HCT116 (cell line): ENCODE measurements at regions not wholly inside any gene's neighbourhood (a gene's known extent, or its start where the extent isn't known, plus 50 kb on each side); places are given as distances from the start of the nearest gene placed in this dataset.

Experiments used
- CBX3 ChIP-seq: IDR thresholded peaks from 2 replicates; pipeline ENCODE4 v1.6.1; 2012; ENCODE audit warnings: low read depth
- EGR1 ChIP-seq: IDR thresholded peaks from 2 replicates; pipeline ENCODE4 v1.6.1; 2012; ENCODE audit warnings: low read depth
- ELF1 ChIP-seq: IDR thresholded peaks from 2 replicates; pipeline ENCODE4 v1.6.1; 2012; ENCODE audit warnings: low read depth, borderline replicate concordance
- EZH2 ChIP-seq: fragments of 200-600 bp; sonication (generic); IDR thresholded peaks from 2 replicates; pipeline ENCODE4 v1.6.1; 2017; ENCODE audit warnings: antibody characterized with exemption, mixed run types
- JUND ChIP-seq: IDR thresholded peaks from 2 replicates; pipeline ENCODE4 v1.6.1; 2012
- MAX ChIP-seq: IDR thresholded peaks from 2 replicates; pipeline ENCODE4 v1.6.1; 2012
- POLR2A ChIP-seq: IDR thresholded peaks from 2 replicates; pipeline ENCODE4 v1.7.0; 2011; ENCODE audit warnings: borderline replicate concordance; ENCODE audit not compliant: insufficient read depth, insufficient read length; ENCODE audit errors: extremely low read depth
- SP1 ChIP-seq: IDR thresholded peaks from 2 replicates; pipeline ENCODE4 v1.6.1; 2012; ENCODE audit warnings: low read depth
- ZFX ChIP-seq: fragments of 450-650 bp; IDR thresholded peaks from 2 replicates; pipeline ENCODE4 v1.6.1; 2017
- TF ChIP-seq, protein P1 (sequence below), 3 experiments: fragments of 200-600 bp in 1 of 3; sonication (generic) in 1 of 3; IDR thresholded peaks in 2 of 3; conservative IDR thresholded peaks in 1 of 3; 2 replicates each; pipeline ENCODE4 v1.5.1; 2012 to 2017; ENCODE audit warnings: low read depth in 2 of 3, low read length in 2 of 3, antibody characterized with exemption in 1 of 3, borderline replicate concordance in 1 of 3, control low read depth in 1 of 3, mild to moderate bottlenecking in 1 of 3, mixed read lengths in 1 of 3, mixed run types in 1 of 3, moderate library complexity in 1 of 3; ENCODE audit not compliant: insufficient read depth in 1 of 3

- TF ChIP-seq MAX (no peak), JUND (no peak), EGR1 (no peak), POLR2A (no peak), ELF1 (no peak), ZFX (no peak), SP1 (no peak), EZH2 (no peak), CBX3 (no peak)
- TF ChIP-seq, protein P1, sequence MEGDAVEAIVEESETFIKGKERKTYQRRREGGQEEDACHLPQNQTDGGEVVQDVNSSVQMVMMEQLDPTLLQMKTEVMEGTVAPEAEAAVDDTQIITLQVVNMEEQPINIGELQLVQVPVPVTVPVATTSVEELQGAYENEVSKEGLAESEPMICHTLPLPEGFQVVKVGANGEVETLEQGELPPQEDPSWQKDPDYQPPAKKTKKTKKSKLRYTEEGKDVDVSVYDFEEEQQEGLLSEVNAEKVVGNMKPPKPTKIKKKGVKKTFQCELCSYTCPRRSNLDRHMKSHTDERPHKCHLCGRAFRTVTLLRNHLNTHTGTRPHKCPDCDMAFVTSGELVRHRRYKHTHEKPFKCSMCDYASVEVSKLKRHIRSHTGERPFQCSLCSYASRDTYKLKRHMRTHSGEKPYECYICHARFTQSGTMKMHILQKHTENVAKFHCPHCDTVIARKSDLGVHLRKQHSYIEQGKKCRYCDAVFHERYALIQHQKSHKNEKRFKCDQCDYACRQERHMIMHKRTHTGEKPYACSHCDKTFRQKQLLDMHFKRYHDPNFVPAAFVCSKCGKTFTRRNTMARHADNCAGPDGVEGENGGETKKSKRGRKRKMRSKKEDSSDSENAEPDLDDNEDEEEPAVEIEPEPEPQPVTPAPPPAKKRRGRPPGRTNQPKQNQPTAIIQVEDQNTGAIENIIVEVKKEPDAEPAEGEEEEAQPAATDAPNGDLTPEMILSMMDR (IDR thresholded peaks at IDR 0.05 in 2 of 3, conservative IDR thresholded peaks at IDR 0.05 in 1 of 3; ENCODE audit: borderline replicate concordance in 1 of 3, insufficient read depth in 1 of 3, low read depth in 2 of 3, low read length in 2 of 3), result no peak
Measured at GRCh38 chr6:84462698-84463097, 235.3 kb upstream of the CEP162 start.
